HG03457 (cell line): ENCODE measurements at regions not wholly inside any gene's neighbourhood (a gene's known extent, or its start where the extent isn't known, plus 50 kb on each side); places are given as distances from the start of the nearest gene placed in this dataset.
"Not testable (repeated sequence)": the region's sequence is repeated elsewhere in the genome, so short reads cannot be mapped to it uniquely, and the experiment has no call there.

Experiments
- ATAC-seq: cut with Tn5 transposase; IDR thresholded peaks from one replicate; pipeline ENCODE4 v1.9.1; 2021; ENCODE audit warnings: moderate number of reproducible peaks; ENCODE audit not compliant: unreplicated experiment

DNA sequence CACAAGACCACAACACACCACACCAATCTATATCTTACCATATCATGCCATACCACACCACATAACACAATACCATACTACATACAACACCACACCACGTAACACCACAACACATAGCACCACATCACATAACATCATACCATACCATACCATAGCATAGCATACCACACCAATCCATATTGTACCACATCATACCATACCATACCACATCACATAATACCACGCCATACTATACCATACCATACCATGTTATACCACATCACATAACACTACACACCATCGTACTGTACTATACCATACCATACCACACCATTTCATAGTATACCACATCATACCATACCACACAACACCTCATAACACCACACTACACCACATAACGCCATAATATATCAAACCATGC lies 335.2 kb upstream of the VWC2 start:
- no peak for ATAC-seq

DNA sequence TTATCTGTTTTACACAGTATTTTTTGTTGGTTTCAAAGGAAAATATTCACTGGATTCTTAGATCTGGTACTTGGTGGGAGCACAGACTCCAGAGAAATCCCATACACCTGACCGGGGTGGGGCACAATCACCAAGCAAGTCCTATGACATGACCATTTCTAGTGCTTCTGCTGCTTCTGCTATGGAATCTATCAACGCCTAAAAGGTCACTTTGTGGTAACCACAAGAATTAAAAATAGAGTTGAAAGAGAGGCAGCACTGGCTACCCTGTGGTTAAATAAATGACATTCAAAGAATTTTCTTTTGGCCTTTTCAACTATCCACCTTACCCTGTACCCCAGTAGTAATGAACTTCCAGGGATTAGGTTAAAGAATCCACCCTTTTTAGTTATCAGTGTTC lies 329.9 kb upstream of the VWC2 start:
- no peak for ATAC-seq

DNA sequence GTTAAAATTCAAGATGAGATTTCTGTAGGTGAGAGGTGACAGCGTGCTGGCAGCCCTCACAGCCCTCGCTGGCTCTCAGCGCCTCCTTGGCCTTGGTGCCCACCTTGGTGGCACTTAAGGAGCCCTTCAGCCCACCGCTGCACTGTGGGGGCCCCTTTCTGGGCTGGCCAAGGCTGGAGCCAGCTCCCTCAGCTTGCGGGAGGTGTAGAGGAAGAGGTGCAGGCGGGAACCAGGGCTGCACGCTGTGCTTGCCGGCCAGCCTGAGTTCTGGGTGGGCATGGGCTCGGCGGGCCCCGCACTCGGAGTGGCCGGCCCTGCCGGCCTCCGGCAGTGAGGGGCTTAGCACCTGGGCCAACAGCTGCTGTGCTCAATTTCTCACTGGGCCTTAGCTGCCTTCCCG lies 320.0 kb upstream of the VWC2 start:
- ATAC-seq, result no peak

DNA sequence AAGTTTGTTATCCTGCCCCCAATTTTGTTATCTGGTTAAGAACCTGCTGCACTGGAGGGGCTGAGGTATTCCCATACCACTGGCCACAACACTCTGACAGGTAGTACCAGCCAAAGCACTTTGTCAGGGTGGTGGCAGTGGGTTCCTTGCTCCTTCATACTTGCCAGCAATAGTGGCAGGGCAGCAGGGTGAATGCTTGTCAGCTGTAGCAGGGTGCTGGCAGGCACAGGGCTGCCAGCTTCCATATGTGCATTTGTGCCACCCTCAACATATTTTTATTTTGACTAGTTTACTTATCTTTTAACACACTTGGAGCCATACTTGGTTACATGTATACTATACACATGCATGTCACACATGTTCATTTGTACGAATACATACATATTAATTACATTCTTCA lies 294.0 kb upstream of the VWC2 start:
- no peak for ATAC-seq

DNA sequence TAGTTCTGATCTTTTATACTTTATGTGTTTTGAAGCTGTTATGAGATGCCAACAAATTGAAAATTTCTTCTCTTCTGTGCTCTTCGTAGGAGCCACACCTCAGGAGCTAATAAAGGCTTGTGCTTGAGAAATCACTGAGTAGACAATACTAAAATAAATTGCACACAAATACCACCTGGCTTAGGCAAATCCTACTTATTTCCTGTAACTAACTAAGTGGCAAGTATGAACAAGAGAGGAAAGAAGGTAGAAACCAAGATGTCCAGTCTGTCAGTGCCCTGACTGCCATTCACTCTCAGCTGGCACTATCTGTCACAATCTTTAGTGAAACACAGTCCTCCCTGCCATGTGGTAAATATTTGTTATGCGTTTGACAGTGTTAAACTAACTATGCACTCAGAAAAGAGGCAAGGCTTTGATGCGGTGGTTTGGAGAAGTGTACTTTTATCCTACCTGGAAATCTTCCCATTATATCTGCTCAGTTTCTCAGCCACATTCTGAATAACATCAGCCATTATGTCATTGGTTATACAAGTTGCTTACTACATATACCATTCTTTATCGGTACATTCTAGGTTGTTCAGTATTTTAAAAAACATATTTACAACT lies 293.4 kb upstream of the VWC2 start:
- ATAC-seq, result no peak

DNA sequence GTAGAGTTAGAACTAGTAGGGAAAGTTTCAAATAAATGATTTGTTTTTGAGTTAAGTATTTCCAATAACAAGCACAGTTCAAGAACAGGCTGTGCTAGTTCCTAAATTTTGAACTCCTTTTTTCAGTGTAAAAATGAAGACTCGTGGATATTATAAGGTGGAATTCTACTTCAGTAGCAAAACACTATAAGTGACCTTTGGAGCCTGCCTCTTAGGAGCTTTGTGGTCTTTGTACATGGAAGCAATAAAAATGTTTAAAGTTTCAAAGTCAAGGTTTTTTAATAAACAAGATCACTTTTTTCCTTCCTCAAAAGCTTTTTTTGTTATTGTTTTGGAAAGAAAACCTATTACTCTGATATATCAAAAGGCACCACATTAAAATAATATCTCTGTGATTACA lies 292.4 kb upstream of the VWC2 start:
- ATAC-seq, result no peak

DNA sequence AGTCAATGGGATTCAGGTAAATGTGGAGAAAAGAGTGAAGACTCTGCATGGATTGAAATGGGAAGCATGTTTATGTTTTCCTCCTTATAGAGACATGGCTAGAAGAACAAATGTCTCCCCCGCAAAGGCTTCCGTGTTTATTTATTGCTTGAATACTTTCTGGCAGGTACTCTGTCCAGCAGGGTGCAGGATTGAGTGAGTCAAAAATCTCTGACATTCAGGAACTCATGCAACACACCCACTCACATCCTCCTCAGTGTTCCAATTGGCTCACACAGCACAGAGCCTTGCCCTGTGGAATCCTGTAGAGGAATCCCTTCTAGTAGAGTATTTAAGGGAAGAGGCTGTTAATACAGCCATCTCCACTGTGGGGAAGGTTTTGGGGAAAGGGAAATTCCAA lies 290.3 kb upstream of the VWC2 start:
- no peak for ATAC-seq

DNA sequence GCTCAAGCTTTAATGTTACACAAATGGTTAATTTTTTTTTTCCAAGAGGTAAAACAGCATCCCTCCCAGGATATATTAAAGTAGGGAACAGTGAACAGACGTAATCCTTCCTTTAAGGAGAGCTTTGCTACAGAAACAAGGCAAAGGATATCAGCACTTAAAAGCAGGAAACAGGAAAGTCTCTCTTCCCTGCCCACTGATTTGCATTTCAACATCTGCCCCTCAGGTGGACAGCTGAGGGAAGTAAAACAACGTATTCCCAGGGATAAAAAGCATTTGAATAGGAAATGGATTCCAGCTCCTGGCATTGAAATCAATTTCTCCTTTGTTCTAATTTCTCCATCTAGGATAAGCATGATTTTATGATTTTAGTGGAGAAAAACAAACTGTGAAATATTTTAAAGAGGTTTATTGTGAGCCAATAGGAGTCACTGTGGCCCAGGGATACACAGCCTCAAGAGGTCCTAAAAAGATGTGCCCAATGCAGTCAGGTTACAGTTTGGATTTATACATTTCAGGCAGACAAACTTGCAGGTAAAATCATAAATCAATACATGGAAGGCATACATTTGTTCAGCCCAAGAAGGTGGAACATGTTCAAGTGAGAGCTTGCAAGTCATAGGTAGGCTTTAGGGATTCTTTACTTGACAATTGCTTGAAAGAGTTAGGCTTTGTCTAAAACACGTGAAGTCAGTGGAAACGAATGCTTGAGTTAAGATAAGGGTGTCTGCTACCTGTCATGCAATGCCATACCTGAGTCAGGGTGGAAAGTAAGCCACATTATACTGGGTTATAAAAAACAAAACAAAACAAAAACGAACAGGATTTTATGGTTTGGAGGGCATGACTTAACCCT lies 286.2 kb upstream of the VWC2 start:
- ATAC-seq, result no peak

DNA sequence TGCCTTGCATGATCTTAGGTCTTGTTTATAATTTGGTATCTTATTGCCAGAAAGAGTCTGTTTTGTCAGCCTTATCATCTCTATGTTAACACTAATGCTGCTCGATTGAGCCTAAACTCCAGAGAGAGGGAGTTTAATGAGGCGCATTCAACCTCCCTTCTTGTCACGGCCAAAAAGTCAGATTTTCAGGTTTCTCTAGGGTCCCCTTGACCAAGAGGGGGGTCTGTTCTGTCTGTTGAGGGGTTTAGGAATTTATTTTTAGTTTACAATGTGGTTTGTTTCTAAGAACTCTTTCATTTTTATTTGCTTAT lies 285.7 kb upstream of the VWC2 start:
- no peak for ATAC-seq

DNA sequence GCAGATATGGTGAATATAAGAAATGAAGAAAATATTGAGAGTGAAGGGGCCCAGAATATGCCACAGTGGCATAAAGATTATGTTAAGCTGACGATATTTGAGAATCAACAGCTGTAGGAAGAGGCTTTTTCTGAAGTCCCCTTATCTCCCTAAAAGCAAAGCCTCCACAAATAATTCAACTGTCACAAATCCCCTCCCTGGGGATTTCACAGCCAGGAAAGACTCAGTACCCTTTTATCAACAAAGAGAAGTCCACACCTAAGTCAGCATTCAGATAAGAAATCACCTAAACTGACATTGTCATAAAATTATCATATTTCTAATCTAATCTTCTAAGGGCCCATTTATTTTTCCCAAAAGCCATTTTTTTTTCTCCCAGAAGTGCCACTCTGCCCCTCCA lies 284.9 kb upstream of the VWC2 start:
- no peak for ATAC-seq

DNA sequence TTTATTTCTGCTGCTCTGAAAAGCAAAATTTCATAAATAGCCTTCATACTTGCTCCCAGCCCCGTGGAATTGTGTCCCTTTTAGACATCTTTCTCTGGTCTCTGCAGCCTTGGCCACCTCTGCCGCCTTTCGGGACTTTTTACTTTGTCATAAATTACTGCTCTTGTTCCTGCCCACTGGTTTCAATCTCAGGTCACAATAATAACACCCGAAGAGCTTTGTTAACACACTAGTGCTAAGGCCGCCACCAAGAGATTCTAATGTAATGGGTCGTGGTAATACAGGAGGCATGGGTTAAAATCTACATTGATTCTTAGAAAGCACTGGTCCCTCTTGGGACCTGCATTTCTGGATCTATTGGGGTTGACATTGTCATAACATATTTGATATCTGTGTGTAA lies 276.0 kb upstream of the VWC2 start:
- ATAC-seq, result no peak

DNA sequence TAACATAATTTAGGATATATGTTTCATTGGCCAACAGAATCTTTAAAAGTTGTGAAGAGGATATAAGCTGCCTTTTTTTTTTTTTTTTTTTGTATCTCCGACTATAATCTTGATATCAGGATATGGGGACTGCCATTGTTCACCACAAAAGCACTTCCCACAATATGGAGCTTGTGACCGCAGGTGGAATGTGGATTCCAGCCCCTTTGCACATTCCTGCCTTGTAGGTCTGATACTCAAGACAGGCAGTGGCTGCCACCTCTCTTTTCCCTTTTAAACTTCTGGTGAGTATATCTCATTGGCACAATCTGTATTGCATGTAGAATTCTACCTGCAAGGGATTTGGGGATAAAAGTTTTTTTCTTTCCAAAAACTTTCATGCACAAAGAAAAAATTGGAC lies 272.7 kb upstream of the VWC2 start:
- no peak for ATAC-seq

DNA sequence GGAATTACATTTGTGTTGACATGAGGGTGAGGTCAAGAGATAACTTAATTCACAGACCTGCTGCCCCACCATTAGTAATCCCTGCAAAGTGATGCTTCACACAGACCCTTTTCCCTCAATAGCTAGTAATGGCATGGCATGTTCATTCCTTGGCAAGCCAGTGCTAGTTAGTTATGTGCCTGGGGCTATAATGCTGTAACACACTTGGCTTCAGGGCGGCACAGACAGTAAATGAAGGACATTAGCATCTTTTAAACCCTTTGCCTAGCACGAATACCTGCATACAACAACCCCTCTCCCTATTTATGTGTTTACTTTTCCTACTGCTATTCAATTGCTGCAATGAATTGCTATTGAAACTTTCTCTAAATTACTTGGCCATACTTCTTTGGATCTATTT lies 266.2 kb upstream of the VWC2 start:
- not testable (repeated sequence) for ATAC-seq

DNA sequence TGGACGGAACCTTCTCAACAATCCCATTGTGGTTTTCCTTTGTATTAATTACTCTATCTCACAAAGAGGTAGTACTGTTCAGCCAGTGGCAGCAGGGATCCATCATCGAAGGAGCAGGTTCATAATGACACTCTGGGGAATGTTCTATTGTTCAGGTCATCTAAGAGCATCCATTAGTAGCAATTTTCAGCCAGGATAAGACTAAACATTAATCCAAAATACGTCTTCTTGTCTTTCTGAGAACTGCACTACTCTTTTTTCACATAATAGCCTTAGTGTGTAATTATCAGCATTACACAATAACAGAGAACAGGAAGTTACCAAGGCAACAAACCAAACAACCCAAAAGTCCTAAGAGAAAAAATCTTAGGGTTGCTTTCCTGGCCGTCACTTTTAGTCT lies 259.5 kb upstream of the VWC2 start:
- ATAC-seq, result no peak

DNA sequence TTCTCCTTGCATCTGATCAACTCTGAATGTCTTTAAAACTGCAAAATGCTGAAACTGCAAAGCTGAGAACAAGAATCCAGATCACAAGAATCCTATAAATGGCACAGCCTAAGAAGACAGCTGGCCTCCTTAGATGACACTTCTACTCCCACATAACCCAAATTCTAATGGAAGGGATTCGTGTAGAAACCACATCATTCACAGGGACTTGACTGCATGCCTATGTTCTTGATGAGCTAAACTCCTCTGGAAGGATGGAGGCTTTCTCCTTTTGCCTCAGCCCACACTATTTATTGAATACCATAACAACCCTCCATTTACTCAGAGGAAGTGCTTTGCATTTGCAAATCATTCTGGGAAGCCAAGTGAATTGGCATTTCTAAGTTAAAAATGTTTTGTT lies 252.5 kb upstream of the VWC2 start:
- no peak for ATAC-seq

DNA sequence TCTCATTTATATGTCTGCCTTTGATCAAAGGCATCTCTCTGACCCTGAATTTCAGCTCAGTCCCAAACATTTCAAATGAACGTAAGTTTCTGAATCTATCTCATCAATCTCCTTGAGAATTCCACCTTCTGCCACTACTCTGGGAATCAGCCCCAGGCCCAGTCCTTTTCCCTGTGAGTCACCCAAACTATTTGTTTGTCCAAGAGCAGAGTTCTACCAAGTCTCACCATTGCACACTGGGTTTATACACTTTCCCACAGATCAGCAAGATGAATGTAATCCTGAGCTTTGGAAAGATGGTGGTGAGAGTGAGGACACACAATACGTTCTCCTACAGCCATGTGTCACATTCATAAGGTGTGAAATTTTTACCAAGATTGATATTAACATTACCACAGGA lies 251.3 kb upstream of the VWC2 start:
- no peak for ATAC-seq

DNA sequence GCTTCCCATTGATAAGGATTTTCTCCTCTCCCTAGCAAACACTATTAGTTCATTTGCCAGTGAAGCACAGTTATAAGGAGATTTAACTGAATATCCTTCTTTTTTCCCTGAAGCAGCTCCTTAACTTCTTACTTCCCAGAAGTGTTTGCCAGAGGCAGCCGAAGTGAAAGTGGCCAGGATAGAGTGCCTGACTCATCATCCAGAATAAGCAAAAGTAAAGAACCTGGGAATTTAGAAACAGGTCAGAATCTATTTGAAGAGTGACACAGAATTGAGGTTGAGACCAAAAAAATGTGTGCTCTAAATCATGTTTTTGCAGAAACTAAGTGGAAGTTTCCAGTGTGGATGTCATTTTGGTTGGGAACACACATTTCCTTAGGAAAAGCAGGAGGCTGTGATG lies 249.6 kb upstream of the VWC2 start:
- ATAC-seq, result no peak

DNA sequence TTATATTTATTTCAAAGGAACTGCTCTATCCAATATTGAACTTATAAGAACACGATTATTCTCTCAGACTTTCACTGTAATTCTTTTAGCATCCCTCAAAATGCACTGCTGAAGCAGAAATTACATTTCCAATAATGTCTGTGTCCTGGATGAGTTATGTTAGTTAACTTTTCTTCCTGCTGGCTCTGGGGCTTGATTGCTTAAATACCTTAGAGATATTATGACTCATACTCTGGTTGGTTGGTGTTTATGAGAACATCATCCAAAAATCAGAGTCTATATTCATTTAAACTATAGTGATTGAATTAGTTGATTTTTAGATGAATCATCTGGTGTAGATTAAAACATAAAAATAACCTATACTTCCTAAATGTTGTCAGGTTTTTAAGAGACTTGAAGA lies 246.3 kb upstream of the VWC2 start:
- ATAC-seq, result no peak

DNA sequence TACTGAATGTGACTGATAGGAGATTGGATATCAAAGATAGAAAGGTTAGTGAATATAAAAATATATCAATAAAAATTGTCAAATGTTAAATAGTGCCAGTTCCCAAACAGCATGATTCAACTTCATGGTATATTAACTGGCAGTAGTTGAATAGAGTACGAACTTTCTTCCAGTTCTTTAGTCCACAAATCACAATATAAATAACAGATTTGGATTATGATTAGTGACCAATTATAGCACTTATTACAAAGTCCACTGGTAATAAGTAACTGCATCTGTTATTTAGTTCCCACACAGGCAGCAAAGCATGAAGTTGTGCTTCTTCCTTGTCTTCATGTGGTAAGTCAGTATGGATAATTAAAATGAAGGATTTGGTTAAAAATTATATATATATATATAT lies 243.0 kb upstream of the VWC2 start:
- no peak for ATAC-seq

DNA sequence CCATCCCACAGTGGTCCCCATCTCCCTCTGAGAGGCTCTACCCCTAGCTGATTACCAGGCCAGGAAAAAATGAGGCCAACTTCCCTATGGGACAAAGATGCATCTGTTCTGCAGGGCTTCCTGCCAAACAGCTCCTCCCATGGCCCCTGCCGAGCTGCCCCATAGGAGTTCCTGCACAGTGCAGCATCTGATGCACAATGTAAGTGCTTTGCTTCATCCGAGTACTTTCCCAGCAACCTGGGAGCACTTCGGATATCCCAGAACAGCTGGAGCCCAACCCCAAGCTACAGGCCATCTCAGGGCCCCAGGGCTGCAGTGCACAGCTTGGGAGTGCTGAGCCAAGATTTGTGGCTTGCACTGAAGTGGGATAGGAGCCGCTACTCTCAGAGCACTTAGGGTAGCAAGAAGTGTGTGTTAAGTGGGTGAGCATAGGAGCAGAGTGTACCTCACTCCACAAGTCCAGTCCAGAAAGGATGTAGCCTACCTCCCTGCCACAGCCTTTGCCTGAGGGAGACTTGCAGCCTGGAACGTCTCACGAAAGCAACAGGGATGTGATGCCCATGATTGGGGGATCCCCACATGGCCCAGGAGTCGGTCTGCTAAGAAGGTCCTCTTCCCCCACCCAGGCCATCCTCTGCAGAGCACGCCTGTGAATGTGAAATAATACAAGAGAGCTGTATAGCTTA lies 209.6 kb upstream of the VWC2 start:
- no peak for ATAC-seq

DNA sequence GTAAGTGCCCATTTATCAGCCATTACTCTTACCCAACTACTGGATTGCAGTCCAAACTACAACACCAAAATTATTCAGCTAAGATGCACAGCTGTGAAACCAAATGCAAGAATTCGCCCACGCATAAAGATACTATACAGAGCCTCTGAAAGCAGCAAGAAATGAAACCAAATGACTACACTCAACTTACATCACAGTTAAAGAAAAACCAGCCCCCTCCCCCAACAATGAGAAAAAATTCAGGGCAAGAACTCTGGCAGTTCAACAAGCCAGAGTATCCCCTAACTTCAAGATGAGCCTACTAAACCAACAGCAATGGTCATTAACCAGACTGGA lies 209.1 kb upstream of the VWC2 start:
- ATAC-seq, result no peak

DNA sequence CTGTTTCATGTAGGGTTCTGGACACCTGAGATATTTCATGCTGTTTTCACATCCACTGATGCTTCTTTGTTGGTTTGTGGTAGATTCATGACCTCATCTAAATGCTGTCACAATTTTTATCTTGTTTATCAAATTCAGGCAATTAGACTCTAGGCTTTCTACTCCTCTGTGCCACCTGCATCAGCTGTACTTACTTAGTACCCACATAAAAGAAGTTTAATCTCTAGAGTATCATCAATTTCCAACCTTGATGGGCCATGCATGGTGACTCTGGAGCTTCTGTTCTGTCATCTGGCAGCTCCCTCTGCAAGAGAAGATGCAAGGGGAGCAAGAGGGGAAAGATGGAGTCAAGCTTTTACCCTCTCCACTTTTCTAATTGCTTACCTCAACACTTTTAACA lies 195.9 kb upstream of the VWC2 start:
- ATAC-seq, result no peak

DNA sequence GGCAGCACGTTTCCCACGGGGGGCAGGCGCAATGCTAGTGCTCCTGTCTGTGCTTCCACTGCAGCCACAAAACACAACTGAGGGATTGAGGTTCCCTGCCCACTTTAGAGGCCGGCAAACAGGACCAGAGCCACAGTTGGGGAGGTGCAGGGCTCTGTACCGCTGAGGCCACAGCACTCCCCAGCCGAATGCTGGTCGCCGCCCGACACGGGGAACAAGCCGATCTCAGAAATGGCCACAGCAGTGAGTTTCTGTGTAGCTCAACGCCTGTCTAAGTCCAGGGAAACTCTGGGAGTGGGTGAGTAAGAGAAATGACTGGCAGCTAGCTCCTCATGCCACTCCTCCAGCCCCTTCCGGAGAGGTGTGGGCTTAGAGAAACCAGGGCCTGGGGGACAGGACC lies 194.0 kb upstream of the VWC2 start:
- no peak for ATAC-seq
